IPS-NIHi7 (cell line): ENCODE measurements at regions not wholly inside any gene's neighbourhood (a gene's known extent, or its start where the extent isn't known, plus 50 kb on each side); places are given as distances from the start of the nearest gene placed in this dataset.

Source experiments
- DNase-seq: peaks from one replicate; pipeline ENCODE4 v3.0.0; 2012; ENCODE audit warnings: mixed read lengths; ENCODE audit errors: extremely low spot score

GRCh38 chr2:3062476-3063260 lies 314.9 kb downstream of the EIPR1 start:
- DNase-seq = no peak

- DNase-seq = no peak
These were observed 317.6 kb downstream of the EIPR1 start for GRCh38 chr2:3060049-3060448.

- DNase-seq = no peak
These were observed 318.3 kb downstream of the EIPR1 start for GRCh38 chr2:3059141-3059925.

- no peak for DNase-seq
These were observed 323.6 kb downstream of the EIPR1 start for GRCh38 chr2:3054066-3054465.

- no peak for DNase-seq
These were observed 326.4 kb downstream of the EIPR1 start for GRCh38 chr2:3051266-3051665.

- no peak for DNase-seq
These were observed 331.3 kb downstream of the EIPR1 start for GRCh38 chr2:3046170-3046865.

- DNase-seq = no peak
These were observed 332.2 kb downstream of the EIPR1 start for GRCh38 chr2:3045318-3045921.

- DNase-seq = no peak
These were observed 332.9 kb downstream of the EIPR1 start for GRCh38 chr2:3044587-3045317.

GRCh38 chr2:3043726-3044125 lies 333.9 kb downstream of the EIPR1 start:
- DNase-seq = no peak

GRCh38 chr2:3042601-3043585 lies 334.7 kb downstream of the EIPR1 start:
- no peak for DNase-seq

GRCh38 chr2:3041841-3042600 lies 335.6 kb downstream of the EIPR1 start:
- DNase-seq = no peak

GRCh38 chr2:3041246-3041645 lies 336.4 kb downstream of the EIPR1 start:
- DNase-seq = no peak

- no peak for DNase-seq
These were observed 337.0 kb downstream of the EIPR1 start for GRCh38 chr2:3040496-3041140.

- no peak for DNase-seq
These were observed 337.6 kb downstream of the EIPR1 start for GRCh38 chr2:3040066-3040428.

- no peak for DNase-seq
These were observed 338.2 kb downstream of the EIPR1 start for GRCh38 chr2:3039188-3040065.

- DNase-seq = no peak
These were observed 339.0 kb downstream of the EIPR1 start for GRCh38 chr2:3038636-3039035.

- no peak for DNase-seq
These were observed 340.1 kb downstream of the EIPR1 start for GRCh38 chr2:3037196-3038194.
